H9 (cell line): ENCODE measurements at regions not wholly inside any gene's neighbourhood (a gene's known extent, or its start where the extent isn't known, plus 50 kb on each side); places are given as distances from the start of the nearest gene placed in this dataset.

Experiments used
- DNase-seq: peaks from one replicate; pipeline ENCODE4 v3.0.0-alpha.2; 2017
- H2AFZ ChIP-seq: one replicate; pipeline ENCODE4 v1.6.1; 2013; ENCODE audit warnings: mild to moderate bottlenecking, low read length, control low read depth, moderate library complexity
- H2AK5ac ChIP-seq: 2 replicates; pipeline ENCODE4 v1.6.1; 2013; ENCODE audit warnings: low read length, control low read depth, mixed read lengths; ENCODE audit not compliant: insufficient read length
- H2BK120ac ChIP-seq: one replicate; pipeline ENCODE4 v1.6.1; 2013; ENCODE audit warnings: low read depth, mild to moderate bottlenecking, low read length, control low read depth, inconsistent platforms; ENCODE audit not compliant: poor library complexity, severe bottlenecking
- H2BK12ac ChIP-seq: 2 replicates; pipeline ENCODE4 v1.6.1; 2013; ENCODE audit warnings: low read length, control low read depth, mixed read lengths, low read depth; ENCODE audit not compliant: insufficient read length
- H2BK15ac ChIP-seq: 2 replicates; pipeline ENCODE4 v1.6.1; 2013; ENCODE audit warnings: low read depth, low read length, control low read depth
- H2BK20ac ChIP-seq: one replicate; pipeline ENCODE4 v1.6.1; 2013; ENCODE audit warnings: low read depth, mild to moderate bottlenecking, low read length, control low read depth, inconsistent platforms; ENCODE audit not compliant: poor library complexity, severe bottlenecking
- H2BK5ac ChIP-seq: 2 replicates; pipeline ENCODE4 v1.6.1; 2013; ENCODE audit warnings: low read length, control low read depth, mixed read lengths; ENCODE audit not compliant: insufficient read length
- H3K14ac ChIP-seq: 2 replicates; pipeline ENCODE4 v1.6.1; 2013; ENCODE audit warnings: low read length, control low read depth; ENCODE audit not compliant: insufficient read depth
- H3K18ac ChIP-seq: 2 replicates; pipeline ENCODE4 v1.6.1; 2013; ENCODE audit warnings: low read depth, mild to moderate bottlenecking, mixed read lengths, low read length, control low read depth; ENCODE audit not compliant: insufficient read length
- H3K23ac ChIP-seq: 2 replicates; pipeline ENCODE4 v1.6.1; 2013; ENCODE audit warnings: low read length, control low read depth, mixed read lengths, low read depth; ENCODE audit not compliant: insufficient read length
- H3K23me2 ChIP-seq: 2 replicates; pipeline ENCODE4 v1.6.1; 2013; ENCODE audit warnings: low read depth, mild to moderate bottlenecking, mixed read lengths, low read length, control low read depth; ENCODE audit not compliant: insufficient read length, poor library complexity, severe bottlenecking
- H3K27ac ChIP-seq: 2 replicates; pipeline ENCODE4 v1.5.1; 2013; ENCODE audit warnings: low read length, control low read depth, mixed read lengths, low read depth; ENCODE audit not compliant: insufficient read length
- H3K27me3 ChIP-seq: 2 replicates; pipeline ENCODE4 v1.6.1; 2013; ENCODE audit warnings: low read length, control low read depth, inconsistent platforms; ENCODE audit not compliant: insufficient read depth
- H3K4ac ChIP-seq: 2 replicates; pipeline ENCODE4 v1.6.1; 2013; ENCODE audit warnings: low read depth, mild to moderate bottlenecking, control low read depth, inconsistent platforms, low read length, moderate library complexity
- H3K4me1 ChIP-seq: 2 replicates; pipeline ENCODE4 v1.6.1; 2013; ENCODE audit warnings: low read length, control low read depth, inconsistent platforms; ENCODE audit not compliant: insufficient read depth
- H3K4me2 ChIP-seq: 2 replicates; pipeline ENCODE4 v1.6.1; 2013; ENCODE audit warnings: low read length, control low read depth, mixed read lengths; ENCODE audit not compliant: insufficient read length, insufficient read depth
- H3K56ac ChIP-seq: 2 replicates; pipeline ENCODE4 v1.6.1; 2013; ENCODE audit warnings: low read depth, mild to moderate bottlenecking, mixed read lengths, low read length, control low read depth; ENCODE audit not compliant: insufficient read length
- H3K79me1 ChIP-seq: 2 replicates; pipeline ENCODE4 v1.6.1; 2013; ENCODE audit warnings: low read depth, mild to moderate bottlenecking, moderate library complexity, low read length, control low read depth, inconsistent platforms; ENCODE audit not compliant: insufficient read depth, poor library complexity, severe bottlenecking
- H3K79me2 ChIP-seq: 2 replicates; pipeline ENCODE4 v1.6.1; 2013; ENCODE audit warnings: low read length, control low read depth, inconsistent platforms; ENCODE audit not compliant: insufficient read depth
- H3K9ac ChIP-seq: 2 replicates; pipeline ENCODE4 v1.6.1; 2013; ENCODE audit warnings: low read length, control low read depth, mixed read lengths; ENCODE audit not compliant: insufficient read length; ENCODE audit errors: extremely low read depth
- H3K9me3 ChIP-seq: one replicate; pipeline ENCODE4 v1.6.1; 2013; ENCODE audit warnings: low read depth, low read length, inconsistent platforms; ENCODE audit not compliant: control insufficient read depth
- H3T11ph ChIP-seq: one replicate; pipeline ENCODE4 v1.6.1; 2013; ENCODE audit warnings: mild to moderate bottlenecking, low read length, control low read depth, inconsistent platforms
- H4K20me1 ChIP-seq: one replicate; pipeline ENCODE4 v1.6.1; 2013; ENCODE audit not compliant: control insufficient read depth, insufficient read length, insufficient read depth
- H4K5ac ChIP-seq: 2 replicates; pipeline ENCODE4 v1.6.1; 2013; ENCODE audit warnings: low read depth, mild to moderate bottlenecking, mixed read lengths, low read length, control low read depth; ENCODE audit not compliant: insufficient read length
- H4K8ac ChIP-seq: replicated peaks from 2 replicates; pipeline ENCODE4 v1.6.1; 2013; ENCODE audit warnings: low read length, control low read depth, mixed read lengths, low read depth; ENCODE audit not compliant: insufficient read length
- H4K91ac ChIP-seq: 2 replicates; pipeline ENCODE4 v1.6.1; 2013; ENCODE audit warnings: low read depth, mild to moderate bottlenecking, moderate library complexity, mixed read lengths, low read length, control low read depth; ENCODE audit not compliant: insufficient read length
- H3K27ac Mint-ChIP-seq, 3 experiments: 2 replicates in 2 of 3; 3 replicates in 1 of 3; pipeline ENCODE4 v1.8.0; 2020 to 2021; ENCODE audit warnings: mixed read lengths in 3 of 3, mild to moderate bottlenecking in 1 of 3, moderate library complexity in 1 of 3
- H3K27me3 Mint-ChIP-seq: 2 replicates; pipeline ENCODE4 v1.8.0; 2021; ENCODE audit warnings: low read depth, mild to moderate bottlenecking, moderate library complexity, mixed read lengths
- H3K36me3 Mint-ChIP-seq, 3 experiments: 2 replicates in 2 of 3; 3 replicates in 1 of 3; pipeline ENCODE4 v1.8.0; 2020 to 2021; ENCODE audit warnings: low read depth in 3 of 3, mixed read lengths in 3 of 3; ENCODE audit not compliant: insufficient read depth in 1 of 3
- H3K4me1 Mint-ChIP-seq, 2 experiments: 2 replicates each; pipeline ENCODE4 v1.8.0; 2020; ENCODE audit warnings: mixed read lengths in 2 of 2
- H3K4me3 Mint-ChIP-seq, 2 experiments: 2 replicates in 1 of 2; 3 replicates in 1 of 2; pipeline ENCODE4 v1.8.0; 2020 to 2021; ENCODE audit warnings: mild to moderate bottlenecking in 2 of 2, mixed read lengths in 2 of 2, moderate library complexity in 1 of 2
- H3K9me3 Mint-ChIP-seq, 2 experiments: 2 replicates in 1 of 2; 3 replicates in 1 of 2; pipeline ENCODE4 v1.8.0; 2020; ENCODE audit warnings: mild to moderate bottlenecking in 2 of 2, mixed read lengths in 2 of 2, moderate library complexity in 1 of 2
- CTCF ChIP-seq: fragments of 200-600 bp; sonication (generic); conservative IDR thresholded peaks from 3 replicates; pipeline ENCODE4 v1.8.0; 2021; ENCODE audit warnings: antibody characterized with exemption, mild to moderate bottlenecking
- WGBS: extraction: QIAGEN DNeasy Blood & Tissue Kit; methylation state at CpG from one replicate; pipeline ENCODE4 v1.1.7; 2013; ENCODE audit warnings: missing lambda C conversion rate, low lambda C conversion rate, mixed read lengths; ENCODE audit not compliant: insufficient read length; ENCODE audit errors: extremely low coverage; 5-methylcytosine and 5-hydroxymethylcytosine counted together

GRCh38 chr12:61251076-61251475, 1009.1 kb upstream of the USP15 start:
- Mint-ChIP-seq H3K4me3 (no peak overlapping the region; a peak in 1 of 5 replicates), H3K36me3 (peaks cover 0 to 4% (median 0%) of the 10 kb centered on the region in 3 experiments; a peak in 1 of 7 replicates), H3K27ac (no peak overlapping the region), H3K27me3 (no peaks in the 10 kb centered on the region), H3K9me3 (peaks cover 3 to 7% of the 10 kb centered on the region in 2 experiments; a peak in 3 of 5 replicates), H3K4me1 (no peaks in the 10 kb centered on the region)
- no peak for TF ChIP-seq CTCF
- H3K9ac ChIP-seq, result no peak overlapping the region
- H3K23me2 ChIP-seq, result no peaks in the 10 kb centered on the region
- H3K4me2 ChIP-seq, result no peak overlapping the region
- no peak overlapping the region for H2BK20ac ChIP-seq
- H3K14ac ChIP-seq, result no peak overlapping the region
- H4K8ac ChIP-seq, result no peak overlapping the region
- no peak for DNase-seq
- no peaks in the 10 kb centered on the region for H3K4me1 ChIP-seq
- H4K5ac ChIP-seq, result no peak overlapping the region
- H2BK15ac ChIP-seq, result no peak overlapping the region
- H3K56ac ChIP-seq, result no peak overlapping the region
- H3K79me1 ChIP-seq, result no peaks in the 10 kb centered on the region
- H2BK120ac ChIP-seq, result no peak overlapping the region
- no peak overlapping the region for H4K91ac ChIP-seq
- no peak overlapping the region for H3K23ac ChIP-seq
- no peak overlapping the region for H3K4ac ChIP-seq
- no peaks in the 10 kb centered on the region for H3K79me2 ChIP-seq
- H3K9me3 ChIP-seq, result no peaks in the 10 kb centered on the region
- H2BK5ac ChIP-seq, result no peak overlapping the region
- no peak overlapping the region for H3T11ph ChIP-seq
- no peak overlapping the region for H2BK12ac ChIP-seq
- no peak overlapping the region for H2AFZ ChIP-seq
- H2AK5ac ChIP-seq, result no peak overlapping the region
- no peak overlapping the region for H3K18ac ChIP-seq
- no peaks in the 10 kb centered on the region for H4K20me1 ChIP-seq
- WGBS, result no CpG with 5 or more reads among the region's 3 CpGs
- H3K27ac ChIP-seq, result no peak overlapping the region
- no peaks in the 10 kb centered on the region for H3K27me3 ChIP-seq
